ENCODE measurements at regions not wholly inside any gene's neighbourhood (a gene's known extent, or its start where the extent isn't known, plus 50 kb on each side); places are given as distances from the start of the nearest gene placed in this dataset.

GRCh38 chr16:9657641-9658040, 524.6 kb downstream of the GRIN2A start:
- TF ChIP-seq CTCF (IDR thresholded peaks at IDR 0.05): no peak
- TF ChIP-seq POLR2AphosphoS5 (IDR thresholded peaks at IDR 0.05; ENCODE audit: low read depth, low read length): no peak
